ENCODE measurements at regions not wholly inside any gene's neighbourhood (a gene's known extent, or its start where the extent isn't known, plus 50 kb on each side); places are given as distances from the start of the nearest gene placed in this dataset.

DNA sequence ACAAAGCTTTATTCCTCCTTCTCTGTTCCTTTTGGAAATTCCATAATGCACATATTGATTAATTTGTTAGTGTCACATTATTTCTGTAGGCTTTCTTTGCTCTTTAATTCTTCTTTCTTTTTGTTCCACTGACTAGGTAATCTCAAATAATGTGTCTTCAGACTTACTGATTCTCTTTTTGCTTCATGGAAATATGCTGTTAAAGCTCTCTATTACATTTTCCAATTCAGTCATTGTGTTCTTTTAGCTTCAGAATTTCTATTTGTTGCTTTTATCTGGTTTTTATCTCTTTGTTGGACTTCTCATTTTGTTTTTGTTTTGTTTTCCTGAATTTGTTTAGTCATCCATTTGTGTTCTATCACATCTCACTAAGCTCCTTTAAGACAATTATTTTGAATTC lies 147.0 kb upstream of the EOMES start:
- ATAC-seq (no peak), DNase-seq (no peak)
- H3K36me3 ChIP-seq = no peaks in the 10 kb centered on the region
- H3K27me3 ChIP-seq (ENCODE audit: low read depth) = no peaks in the 10 kb centered on the region
- TF ChIP-seq, protein P1, sequence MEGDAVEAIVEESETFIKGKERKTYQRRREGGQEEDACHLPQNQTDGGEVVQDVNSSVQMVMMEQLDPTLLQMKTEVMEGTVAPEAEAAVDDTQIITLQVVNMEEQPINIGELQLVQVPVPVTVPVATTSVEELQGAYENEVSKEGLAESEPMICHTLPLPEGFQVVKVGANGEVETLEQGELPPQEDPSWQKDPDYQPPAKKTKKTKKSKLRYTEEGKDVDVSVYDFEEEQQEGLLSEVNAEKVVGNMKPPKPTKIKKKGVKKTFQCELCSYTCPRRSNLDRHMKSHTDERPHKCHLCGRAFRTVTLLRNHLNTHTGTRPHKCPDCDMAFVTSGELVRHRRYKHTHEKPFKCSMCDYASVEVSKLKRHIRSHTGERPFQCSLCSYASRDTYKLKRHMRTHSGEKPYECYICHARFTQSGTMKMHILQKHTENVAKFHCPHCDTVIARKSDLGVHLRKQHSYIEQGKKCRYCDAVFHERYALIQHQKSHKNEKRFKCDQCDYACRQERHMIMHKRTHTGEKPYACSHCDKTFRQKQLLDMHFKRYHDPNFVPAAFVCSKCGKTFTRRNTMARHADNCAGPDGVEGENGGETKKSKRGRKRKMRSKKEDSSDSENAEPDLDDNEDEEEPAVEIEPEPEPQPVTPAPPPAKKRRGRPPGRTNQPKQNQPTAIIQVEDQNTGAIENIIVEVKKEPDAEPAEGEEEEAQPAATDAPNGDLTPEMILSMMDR (IDR thresholded peaks at IDR 0.05) = no peak
- H3K9me3 ChIP-seq = peaks cover 9% of the 10 kb centered on the region
- H3K4me3 ChIP-seq = no peak overlapping the region
- no peak overlapping the region for H3K27ac ChIP-seq
- intact Hi-C loops (cut with DNase I) = no loop called here
- no peaks in the 10 kb centered on the region for H3K4me1 ChIP-seq

GRCh38 chr3:27877061-27878013 lies 155.2 kb upstream of the EOMES start:
- intact Hi-C loops (cut with DNase I) = no loop called here
- no peak for ATAC-seq

GRCh38 chr3:27878014-27878383 lies 155.9 kb upstream of the EOMES start:
- no peak for DNase-seq
- no peaks in the 10 kb centered on the region for H3K27me3 ChIP-seq (ENCODE audit: low read depth)
- no peaks in the 10 kb centered on the region for H3K36me3 ChIP-seq
- intact Hi-C loops (cut with DNase I) = no loop called here
- H3K4me3 ChIP-seq = no peak overlapping the region
- H3K9me3 ChIP-seq = no peaks in the 10 kb centered on the region
- H3K27ac ChIP-seq = no peak overlapping the region
- TF ChIP-seq, protein P1 (IDR thresholded peaks at IDR 0.05) = no peak
- no peaks in the 10 kb centered on the region for H3K4me1 ChIP-seq
- no peak for ATAC-seq

More at GRCh38 chr3:27877061-27878013, 155.2 kb upstream of the EOMES start:
- H3K36me3 ChIP-seq = no peaks in the 10 kb centered on the region
- H3K4me1 ChIP-seq = no peaks in the 10 kb centered on the region
- no peaks in the 10 kb centered on the region for H3K27me3 ChIP-seq (ENCODE audit: low read depth)
- H3K9me3 ChIP-seq = no peaks in the 10 kb centered on the region
- no peak overlapping the region for H3K27ac ChIP-seq
- DNase-seq = no peak
- no peak overlapping the region for H3K4me3 ChIP-seq
- TF ChIP-seq, protein P1 (IDR thresholded peaks at IDR 0.05) = no peak

GRCh38 chr3:27880969-27881892 lies 159.1 kb upstream of the EOMES start:
- peak overlapping the region; percentile 6 for H3K4me3 ChIP-seq

DNA sequence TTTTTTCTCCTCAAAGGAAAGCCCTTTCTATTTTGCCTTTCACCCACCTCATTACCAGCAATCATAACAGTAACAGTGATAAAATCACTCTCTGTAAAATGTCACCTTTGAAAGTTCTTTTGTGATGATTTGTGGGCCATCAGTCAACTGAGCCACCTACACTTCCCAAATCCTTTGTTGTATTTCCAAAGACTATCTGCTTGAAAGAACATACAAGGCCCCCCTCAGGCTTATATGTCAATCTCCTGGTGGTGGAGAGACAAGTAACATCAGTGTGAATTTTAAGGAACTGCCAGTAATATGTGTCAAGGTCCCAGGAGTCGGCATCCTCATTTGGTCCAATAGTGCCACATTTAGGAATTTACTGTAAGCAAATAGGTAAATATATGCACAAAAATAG lies 161.1 kb upstream of the EOMES start:
- H3K4me3 ChIP-seq = no peak overlapping the region
- intact Hi-C loops (cut with DNase I) = no loop called here
- H3K27ac ChIP-seq = no peak overlapping the region
- H3K27me3 ChIP-seq (ENCODE audit: low read depth) = no peaks in the 10 kb centered on the region
- TF ChIP-seq, protein P1 (IDR thresholded peaks at IDR 0.05) = no peak
- DNase-seq (no peak), ATAC-seq (no peak)
- no peaks in the 10 kb centered on the region for H3K4me1 ChIP-seq
- H3K36me3 ChIP-seq = no peaks in the 10 kb centered on the region
- H3K9me3 ChIP-seq = no peaks in the 10 kb centered on the region

More at GRCh38 chr3:27880969-27881892, 159.1 kb upstream of the EOMES start:
- Histone ChIP-seq H3K9me3 (no peaks in the 10 kb centered on the region), H3K27ac (no peak overlapping the region), H3K27me3 (ENCODE audit: low read depth) (no peaks in the 10 kb centered on the region), H3K36me3 (no peaks in the 10 kb centered on the region), H3K4me1 (no peaks in the 10 kb centered on the region)
- ATAC-seq (peak in 1 of 2 donors; percentile 40), DNase-seq (no peak)
- TF ChIP-seq, protein P1 (IDR thresholded peaks at IDR 0.05) = no peak
- intact Hi-C loops (cut with DNase I) = no loop called here

Data from lower lobe of right lung (tissue), 2 donors.